H54 (cell line): ENCODE measurements at regions not wholly inside any gene's neighbourhood (a gene's known extent, or its start where the extent isn't known, plus 50 kb on each side); places are given as distances from the start of the nearest gene placed in this dataset.

Experiments
- DNase-seq: peaks from one replicate; pipeline ENCODE4 v3.0.0; 2011; ENCODE audit warnings: low spot score, mixed read lengths; ENCODE audit not compliant: insufficient read length
- FAIRE-seq: peaks from 3 replicates; lab custom pipeline; 2011; peaks lifted over from hg19 to GRCh38; lab: Jason Lieb, UNC
- POLR2A ChIP-seq: IDR thresholded peaks from 2 replicates; pipeline ENCODE4 v1.6.1; 2011; ENCODE audit warnings: low read depth, mild to moderate bottlenecking, low read length

DNA sequence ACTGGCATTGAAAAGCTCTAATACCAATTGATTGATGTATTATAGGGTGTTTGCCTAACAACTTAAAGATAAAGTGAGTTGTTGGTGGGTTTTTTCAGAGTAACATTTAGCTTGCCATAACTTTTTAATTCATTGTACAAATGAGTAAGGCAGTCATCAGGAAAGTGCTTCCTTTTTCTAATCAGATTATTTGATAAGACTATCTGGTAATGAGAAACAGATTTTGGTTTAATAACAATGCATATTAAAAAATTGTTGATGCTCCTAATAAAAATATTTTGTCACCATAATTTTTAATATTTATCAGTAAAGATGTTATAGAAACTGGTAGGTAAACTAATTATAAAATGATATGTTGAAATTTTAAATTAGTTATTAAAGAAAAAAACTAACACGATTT, 51.3 kb downstream of the BLTP1 start:
- no peak for TF ChIP-seq POLR2A
- DNase-seq (no peak), FAIRE-seq (no peak)

- DNase-seq (no peak), FAIRE-seq (no peak)
Observed at GRCh38 chr4:122205687-122206086, 53.6 kb downstream of the BLTP1 start.

DNA sequence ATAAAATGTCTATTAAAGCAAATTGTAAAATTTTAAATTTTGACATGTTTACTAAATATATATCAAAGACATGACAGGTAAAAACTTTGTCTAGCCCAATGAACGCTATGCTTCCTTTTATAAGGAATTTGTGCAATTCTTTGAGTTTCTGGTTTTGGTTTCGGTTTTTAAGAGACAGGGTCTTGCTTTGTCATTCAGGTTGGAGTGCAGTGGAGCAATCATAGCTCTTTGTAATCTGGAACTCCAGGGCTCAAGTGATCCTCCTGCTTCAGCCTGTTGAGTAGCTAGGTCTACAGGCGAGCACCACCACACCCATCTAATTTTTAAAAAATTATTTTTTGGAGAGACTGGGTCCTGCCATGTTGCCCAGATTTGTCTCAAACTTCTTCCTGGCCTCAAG, 60.7 kb downstream of the BLTP1 start:
- FAIRE-seq (no peak), DNase-seq (no peak)
- no peak for TF ChIP-seq POLR2A

More at GRCh38 chr4:122205687-122206086, 53.6 kb downstream of the BLTP1 start:
- TF ChIP-seq POLR2A, result no peak

DNA sequence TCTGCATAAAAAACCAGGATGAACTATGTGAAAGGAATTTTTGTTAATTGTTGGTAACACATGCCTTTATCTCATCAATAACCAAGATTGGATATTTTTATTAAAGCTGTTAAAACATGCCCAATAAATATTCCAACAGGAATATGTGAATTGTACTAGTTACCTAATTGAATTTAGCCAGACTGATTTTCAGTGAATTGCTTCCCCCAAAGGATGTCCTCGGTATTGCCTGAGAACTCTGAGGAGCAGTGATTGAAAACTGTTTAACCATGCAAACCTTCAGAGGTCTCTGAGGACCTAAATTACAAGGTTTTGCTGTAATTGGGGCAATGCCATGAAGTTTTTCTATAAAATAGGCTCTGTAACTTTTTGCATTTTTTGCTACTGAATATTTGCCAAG, 66.6 kb downstream of the BLTP1 start:
- no peak for TF ChIP-seq POLR2A
- DNase-seq, result no peak
- no peak for FAIRE-seq

GRCh38 chr4:122219356-122219755, 67.2 kb downstream of the BLTP1 start:
- DNase-seq (no peak), FAIRE-seq (no peak)
- no peak for TF ChIP-seq POLR2A

DNA sequence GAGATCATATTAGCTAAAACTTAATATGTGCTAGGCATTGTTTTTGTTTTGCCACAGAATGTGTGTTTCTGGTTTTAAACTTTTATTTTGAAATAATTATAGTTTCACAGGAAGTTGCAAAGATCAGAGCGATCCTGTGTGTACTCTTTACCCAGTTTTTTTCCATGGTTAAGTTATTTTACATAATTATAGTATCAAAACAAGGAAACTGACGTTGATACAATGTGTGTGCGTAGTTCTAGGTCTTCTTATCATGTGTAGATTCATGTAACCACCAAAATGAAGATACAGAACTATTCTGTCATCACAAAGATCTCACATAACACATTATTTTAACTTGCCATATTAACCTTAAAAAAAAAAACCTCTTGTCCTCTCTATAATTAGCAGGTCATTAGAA, 69.2 kb downstream of the BLTP1 start:
- no peak for TF ChIP-seq POLR2A
- DNase-seq, result no peak
- FAIRE-seq, result no peak

GRCh38 chr4:122224348-122224747, 72.2 kb downstream of the BLTP1 start:
- DNase-seq, result no peak
- no peak for FAIRE-seq

DNA sequence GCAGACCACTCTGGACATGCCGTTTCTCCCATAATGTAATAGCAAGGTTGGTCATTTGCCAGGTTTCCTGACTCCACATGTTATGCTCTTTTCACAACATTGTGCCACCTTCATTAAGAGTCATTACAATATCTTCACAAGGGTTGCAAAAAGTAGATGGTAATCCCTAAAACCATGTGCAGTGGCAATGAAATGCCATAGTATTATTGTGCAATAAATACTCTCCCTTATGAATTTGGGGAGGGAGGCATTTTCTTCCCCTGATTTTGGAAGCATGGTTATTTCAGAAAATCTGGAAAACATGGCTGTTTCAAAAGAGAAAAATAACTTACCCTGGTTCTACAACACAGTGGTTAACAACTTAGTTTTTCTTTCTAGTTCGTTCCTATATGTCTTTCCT, 75.1 kb downstream of the BLTP1 start:
- TF ChIP-seq POLR2A, result no peak
- DNase-seq, result no peak
- no peak for FAIRE-seq

More at GRCh38 chr4:122224348-122224747, 72.2 kb downstream of the BLTP1 start:
- TF ChIP-seq POLR2A, result no peak

GRCh38 chr4:122229857-122230256, 77.7 kb downstream of the BLTP1 start:
- DNase-seq (no peak), FAIRE-seq (no peak)
- TF ChIP-seq POLR2A, result no peak

- no peak for DNase-seq
- no peak for FAIRE-seq
- no peak for TF ChIP-seq POLR2A
Observed at GRCh38 chr4:122232633-122233032, 80.5 kb downstream of the BLTP1 start.

GRCh38 chr4:122234686-122235085, 82.6 kb downstream of the BLTP1 start:
- TF ChIP-seq POLR2A, result no peak

DNA sequence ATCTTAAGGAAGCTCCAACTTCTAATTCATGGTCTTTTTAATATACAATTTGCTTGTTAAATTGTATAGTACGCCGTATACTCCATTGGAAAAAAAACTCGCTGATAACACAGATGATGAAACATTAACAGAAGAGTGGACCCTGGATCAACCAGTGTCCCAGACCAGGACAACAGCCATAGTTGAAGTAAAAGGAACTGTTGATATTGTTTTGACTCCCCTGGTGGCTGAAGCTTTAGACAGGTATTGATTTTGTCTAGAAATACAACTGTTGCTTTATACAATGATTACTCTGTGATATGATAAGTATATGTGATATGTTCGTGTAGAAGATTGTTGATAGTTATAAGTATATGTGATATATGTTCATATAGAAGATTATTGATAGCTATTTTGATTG, 91.7 kb downstream of the BLTP1 start:
- FAIRE-seq (no peak), DNase-seq (no peak)
- no peak for TF ChIP-seq POLR2A

More at GRCh38 chr4:122234686-122235085, 82.6 kb downstream of the BLTP1 start:
- DNase-seq (no peak), FAIRE-seq (no peak)

- DNase-seq, result no peak
- no peak for FAIRE-seq
- TF ChIP-seq POLR2A, result no peak
Observed at GRCh38 chr4:122244764-122245163, 92.6 kb downstream of the BLTP1 start.

DNA sequence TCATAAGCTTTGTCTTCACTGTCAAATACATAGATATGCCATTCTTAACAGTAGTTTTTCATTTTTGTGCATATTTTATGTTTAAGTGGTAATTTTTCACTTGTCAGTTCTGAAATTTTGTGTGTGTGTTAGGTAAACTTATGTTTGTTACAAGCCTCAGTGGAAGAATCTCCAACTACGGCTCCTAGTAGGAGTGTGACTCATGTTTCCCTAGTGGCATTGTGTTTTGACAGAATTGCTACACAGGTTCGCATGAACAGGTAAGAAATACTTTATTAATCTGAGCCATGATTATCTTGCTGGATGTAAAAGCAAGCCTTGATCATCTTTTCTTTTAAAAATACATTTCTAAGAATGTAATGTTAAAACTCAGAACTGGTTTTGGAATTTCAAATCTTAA, 94.4 kb downstream of the BLTP1 start:
- no peak for DNase-seq
- no peak for FAIRE-seq

DNA sequence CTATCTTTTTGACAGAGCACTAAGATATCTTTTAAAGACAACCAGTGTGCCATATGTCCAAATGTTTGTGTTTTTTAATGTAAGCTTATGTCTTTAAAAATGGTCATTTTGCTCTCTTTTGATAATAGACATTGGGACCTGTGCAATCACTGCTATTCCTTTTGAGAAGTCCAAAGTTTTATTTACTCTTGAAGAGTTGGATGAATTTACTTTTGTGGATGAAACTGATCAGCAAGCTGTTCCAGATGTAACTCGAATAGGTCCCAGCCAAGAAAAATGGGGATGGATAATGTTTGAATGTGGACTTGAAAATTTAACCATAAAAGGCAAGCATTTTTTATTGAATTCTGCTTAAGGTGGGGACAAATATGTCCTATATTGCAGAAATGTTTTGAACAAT, 97.2 kb downstream of the BLTP1 start:
- TF ChIP-seq POLR2A, result no peak
- DNase-seq (no peak), FAIRE-seq (no peak)

More for the DNA sequence above, 94.4 kb downstream of the BLTP1 start:
- TF ChIP-seq POLR2A, result no peak

GRCh38 chr4:122252584-122252983, 100.5 kb downstream of the BLTP1 start:
- FAIRE-seq, result no peak
- DNase-seq, result no peak
- no peak for TF ChIP-seq POLR2A
